NT2/D1 (cell line): ENCODE measurements at regions not wholly inside any gene's neighbourhood (a gene's known extent, or its start where the extent isn't known, plus 50 kb on each side); places are given as distances from the start of the nearest gene placed in this dataset.

Source experiments
- YY1 ChIP-seq: IDR thresholded peaks from 2 replicates; pipeline ENCODE4 v1.6.1; 2011; ENCODE audit not compliant: insufficient read length, insufficient read depth
- ZNF274 ChIP-seq: IDR thresholded peaks from 2 replicates; pipeline ENCODE4 v1.6.1; 2011; ENCODE audit warnings: mild to moderate bottlenecking, low read depth, low read length

DNA sequence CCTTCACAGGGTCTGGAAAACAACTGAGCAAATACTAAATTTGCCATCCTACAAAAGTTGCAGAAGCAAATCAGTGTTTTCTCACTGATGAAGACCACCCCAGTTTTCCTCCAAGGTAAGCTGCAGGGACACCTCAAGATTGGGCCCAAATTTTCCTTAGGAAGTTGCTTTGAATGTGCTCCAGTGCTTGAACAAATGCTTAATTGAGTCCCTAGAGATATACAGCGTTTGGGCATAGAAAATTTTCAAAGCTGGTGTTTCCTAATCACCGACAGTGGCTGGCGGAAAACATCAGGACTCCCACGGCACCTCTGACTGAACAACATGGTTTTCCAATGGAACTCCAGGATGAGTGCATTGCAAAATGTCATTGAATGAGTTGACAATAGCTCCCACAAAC is 92.5 kb upstream of the HMGA2 start:
- TF ChIP-seq YY1 (no peak), ZNF274 (no peak)
